Cardiac septum (tissue), 1 donor: ENCODE measurements at regions not wholly inside any gene's neighbourhood (a gene's known extent, or its start where the extent isn't known, plus 50 kb on each side); places are given as distances from the start of the nearest gene placed in this dataset.

ENCODE experiments used
- DNase-seq: peaks from one replicate; pipeline ENCODE4 v3.0.0-alpha.2; 2020; ENCODE audit warnings: low spot score
- intact Hi-C: fragments of 100-400 bp; cut with DNase I; formaldehyde crosslinking; loops from one replicate; pipeline ENCODE4 v1.14.0; 2022
- donor health status: DM: no; HTN: no; CAD: no.

DNA sequence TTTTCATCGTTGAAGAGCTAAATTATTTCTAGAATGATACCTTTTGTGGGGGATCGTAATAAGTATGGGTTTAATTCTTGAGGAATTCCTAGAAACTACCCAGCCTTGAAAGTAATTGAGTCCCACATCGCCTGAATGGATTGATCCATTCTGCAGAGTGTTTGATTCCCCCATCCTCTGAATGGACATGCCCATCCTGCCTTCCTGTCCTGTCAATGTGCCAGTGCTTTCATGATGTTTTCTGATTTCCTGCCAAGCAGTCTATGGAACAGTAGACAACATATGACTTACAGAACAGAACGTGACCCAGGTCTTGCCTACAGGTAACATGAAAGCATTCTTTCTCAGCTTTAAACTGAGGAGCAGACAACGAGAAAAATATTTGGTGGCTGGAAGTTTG, 319.2 kb downstream of the DRD1 start:
- DNase-seq, result no peak
- intact Hi-C loops, result no loop called here

DNA sequence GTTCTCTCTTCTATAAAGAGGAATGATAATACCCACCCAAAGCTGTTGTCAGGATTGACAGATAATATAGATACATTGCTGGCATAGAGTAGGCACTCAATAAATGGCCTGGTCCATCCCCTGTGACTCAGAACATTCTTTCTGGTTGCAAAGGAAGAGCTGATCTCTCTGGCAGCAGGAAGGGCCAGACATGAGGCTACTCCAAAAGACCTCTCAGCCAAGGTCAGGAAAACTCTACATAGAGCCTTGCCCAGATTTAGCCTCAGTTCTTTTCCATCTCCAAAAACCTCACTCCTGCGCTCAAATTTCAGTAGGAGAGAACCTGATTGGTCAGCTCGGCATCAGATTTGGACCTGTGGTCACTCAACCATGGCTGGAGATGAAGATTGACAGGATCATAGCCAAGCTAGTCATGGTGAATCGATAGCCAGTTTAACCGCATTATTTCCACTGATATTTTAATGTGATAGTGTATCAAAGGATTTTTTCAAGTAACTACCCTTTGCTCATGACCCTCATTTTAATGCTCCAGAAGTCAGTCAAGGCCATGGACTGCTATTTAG, 319.6 kb downstream of the DRD1 start:
- intact Hi-C loops, result no loop called here
- DNase-seq, result no peak

DNA sequence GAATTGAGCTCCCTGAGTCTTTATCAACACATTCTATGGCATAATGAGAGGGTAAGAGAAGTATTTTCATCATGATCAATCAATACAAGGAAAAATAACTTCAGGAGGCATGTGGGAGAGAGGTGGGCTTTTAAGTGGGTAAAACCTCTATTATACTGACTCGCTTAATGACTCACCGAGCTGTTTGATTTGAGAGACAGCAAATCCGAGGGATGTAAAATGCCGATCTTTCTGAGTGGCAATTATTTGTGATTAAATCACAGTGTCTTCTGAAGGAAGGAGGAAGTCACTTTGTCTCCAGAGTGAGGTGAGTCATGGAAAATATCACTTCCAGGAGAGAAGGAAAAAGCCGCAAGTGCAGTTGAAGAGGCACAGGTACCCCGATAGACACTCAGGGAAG, 320.4 kb downstream of the DRD1 start:
- no peak for DNase-seq
- intact Hi-C loops, result no loop called here

DNA sequence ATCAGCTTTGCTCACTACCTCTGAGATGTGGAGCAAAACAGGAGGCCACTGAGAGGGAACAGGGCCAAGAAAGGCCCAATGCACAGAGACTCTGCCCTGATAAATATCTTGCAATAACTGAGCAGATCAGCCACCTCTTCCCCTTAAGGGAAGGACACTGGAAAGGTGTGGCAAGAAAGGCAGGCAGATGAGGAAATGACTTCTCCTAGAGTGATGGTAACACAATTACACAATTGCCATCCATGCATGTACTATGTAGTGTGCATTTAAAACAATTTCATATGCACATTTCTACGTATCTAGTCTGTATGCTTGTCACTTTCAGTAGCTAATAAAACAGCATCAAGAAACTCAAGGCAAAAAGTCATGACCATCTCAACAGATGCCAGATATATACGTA, 322.5 kb downstream of the DRD1 start:
- no peak for DNase-seq
- intact Hi-C loops, result no loop called here

DNA sequence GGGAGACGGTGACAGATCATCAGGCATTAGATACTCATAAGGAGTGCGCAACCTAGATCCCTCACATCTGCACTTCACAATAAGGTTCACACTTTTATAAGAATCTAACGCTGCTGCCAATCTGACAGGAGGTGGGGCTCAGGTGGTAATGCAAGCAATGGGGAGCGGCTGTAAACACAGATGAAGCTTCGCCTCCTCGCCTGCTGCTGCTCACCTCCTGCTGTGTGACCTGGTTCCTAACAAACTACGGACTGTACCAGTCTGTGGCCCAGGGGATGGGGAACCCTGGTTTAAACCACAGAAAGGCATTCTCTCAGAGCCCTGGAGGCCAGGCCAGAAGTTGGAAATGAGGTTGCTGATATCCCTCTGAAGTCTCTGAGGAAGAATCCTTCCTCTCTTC, 323.6 kb downstream of the DRD1 start:
- intact Hi-C loops, result no loop called here
- DNase-seq, result no peak

DNA sequence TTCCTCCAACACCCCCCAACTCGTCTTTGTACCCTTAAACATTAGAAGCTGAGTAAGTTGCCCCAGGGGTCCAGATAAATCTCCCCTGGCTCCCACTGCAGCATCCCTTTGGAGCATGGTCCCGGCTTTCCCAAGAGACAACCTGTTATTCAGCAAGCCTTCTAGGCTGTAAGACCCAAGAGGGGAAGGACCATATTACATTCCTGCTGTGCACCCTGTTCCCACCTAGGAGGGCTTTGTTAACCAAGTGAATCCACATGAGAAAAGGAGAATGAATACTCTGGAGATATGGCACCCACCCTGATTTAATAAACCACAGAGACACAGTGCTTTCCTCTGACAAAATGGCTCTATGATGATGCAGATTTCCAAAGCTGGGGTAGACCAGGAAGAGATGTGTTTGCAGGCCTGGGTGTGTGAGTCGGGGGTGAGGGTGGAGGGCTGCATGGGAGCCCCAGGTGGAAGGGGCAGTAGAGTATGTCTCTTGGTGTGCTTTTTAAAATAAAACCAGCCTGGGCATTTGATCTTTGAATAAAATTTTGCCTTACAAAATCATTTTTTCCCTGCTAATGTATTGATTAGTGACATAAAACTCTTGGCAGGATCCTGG, 325.2 kb downstream of the DRD1 start:
- no peak for DNase-seq
- intact Hi-C loops, result no loop called here

DNA sequence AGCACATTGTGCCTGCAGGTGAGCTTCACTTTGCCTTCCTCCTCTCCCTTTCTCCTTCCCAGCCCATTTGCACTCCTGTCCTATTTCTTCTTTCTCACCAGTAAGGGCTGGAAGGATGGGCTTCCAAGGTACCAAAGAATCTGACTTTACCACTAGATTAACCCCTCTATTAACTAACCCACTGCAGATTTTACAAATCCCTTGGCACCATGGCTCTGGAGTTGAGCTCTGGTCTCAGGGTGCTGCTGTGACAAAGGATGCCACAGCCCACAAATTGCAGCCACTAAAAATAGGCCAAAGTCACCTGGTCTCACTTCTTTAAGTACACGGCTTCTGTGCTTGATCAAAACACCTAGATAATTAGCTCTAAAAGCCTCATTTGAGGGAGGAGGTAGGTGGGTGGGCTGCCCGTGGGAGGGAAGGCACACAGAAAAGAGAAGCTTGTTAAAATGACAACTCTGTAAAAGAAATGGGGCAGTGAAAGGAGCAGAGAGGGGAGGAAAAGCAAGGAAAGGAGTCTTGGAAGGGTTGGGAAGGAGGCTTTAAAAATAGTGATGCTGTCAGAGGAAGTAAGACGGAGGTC, 327.4 kb downstream of the DRD1 start:
- intact Hi-C loops, result no loop called here

DNA sequence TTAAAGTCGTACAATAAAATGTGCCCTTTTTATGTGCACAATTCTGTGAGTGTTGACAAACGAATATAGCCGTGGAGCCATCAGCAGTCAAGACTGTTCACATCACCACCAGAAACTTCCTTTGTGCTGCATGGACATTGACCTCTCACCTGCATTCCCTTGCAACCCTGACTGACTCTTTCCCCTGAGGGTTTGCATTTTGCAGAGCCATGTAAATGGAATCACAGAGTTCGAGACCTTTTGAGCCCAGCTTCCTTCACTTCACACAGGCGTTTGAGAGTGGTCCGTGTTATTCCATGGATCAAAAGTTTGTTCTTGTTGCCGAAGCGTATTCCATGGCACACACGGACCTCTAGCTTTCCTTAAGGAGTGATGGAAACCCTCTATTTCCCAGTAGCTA, 328.2 kb downstream of the DRD1 start:
- intact Hi-C loops, result no loop called here
- no peak for DNase-seq

More for the DNA sequence above, 327.4 kb downstream of the DRD1 start:
- DNase-seq, result no peak

DNA sequence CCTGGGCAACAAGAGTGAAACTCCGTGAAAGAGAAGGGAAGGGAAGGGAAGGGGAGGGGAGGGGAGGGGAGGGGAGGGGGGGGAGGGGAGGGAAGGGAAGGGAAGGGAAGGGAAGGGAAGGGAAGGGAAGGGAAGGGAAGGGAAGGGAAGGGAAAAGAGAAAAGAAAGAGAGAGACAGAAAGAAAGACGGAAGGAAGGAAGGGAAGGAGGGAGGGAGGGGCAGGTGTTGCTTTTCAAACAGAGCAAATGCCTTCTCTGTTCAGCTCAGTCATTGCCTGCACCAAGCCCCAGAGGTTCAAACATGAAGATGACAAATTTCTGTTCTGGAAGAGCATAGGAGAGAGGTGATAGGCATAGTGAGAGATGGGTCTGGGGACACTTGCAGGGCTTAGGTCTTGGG, 330.0 kb downstream of the DRD1 start:
- DNase-seq, result no peak
- intact Hi-C loops, result no loop called here

DNA sequence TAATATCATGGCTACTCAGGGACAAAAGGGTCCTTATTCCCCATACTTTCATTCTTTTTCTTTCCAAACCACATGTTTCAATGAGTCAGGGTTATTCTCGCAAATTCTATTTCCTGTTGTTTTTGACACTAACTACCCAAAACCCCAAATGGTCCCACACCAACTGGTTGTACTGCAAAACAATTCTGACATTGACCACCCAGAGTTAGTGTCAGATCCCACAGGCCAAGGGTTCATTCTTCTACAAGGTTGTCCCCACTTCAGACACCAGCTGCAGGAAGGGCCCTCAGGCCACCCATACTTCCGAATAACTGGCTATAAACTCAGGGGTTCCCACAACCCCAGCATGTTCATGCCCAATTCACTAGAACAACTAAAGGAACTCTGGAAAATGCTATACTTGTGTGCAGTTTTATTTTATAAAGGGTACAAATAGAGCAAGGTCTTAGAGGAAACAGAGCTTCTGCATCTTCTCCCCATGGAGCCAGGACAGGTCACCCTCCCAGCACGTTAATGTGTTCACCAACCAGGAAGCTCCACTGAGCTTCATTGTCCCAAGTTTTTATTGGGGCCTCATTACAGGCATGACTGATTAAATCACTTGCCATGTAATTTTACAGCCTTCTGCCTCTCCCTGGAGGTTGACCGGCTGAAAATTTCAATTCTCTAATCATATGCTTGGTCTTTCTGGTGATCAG, 334.8 kb downstream of the DRD1 start:
- intact Hi-C loops, result no loop called here
- DNase-seq, result no peak

DNA sequence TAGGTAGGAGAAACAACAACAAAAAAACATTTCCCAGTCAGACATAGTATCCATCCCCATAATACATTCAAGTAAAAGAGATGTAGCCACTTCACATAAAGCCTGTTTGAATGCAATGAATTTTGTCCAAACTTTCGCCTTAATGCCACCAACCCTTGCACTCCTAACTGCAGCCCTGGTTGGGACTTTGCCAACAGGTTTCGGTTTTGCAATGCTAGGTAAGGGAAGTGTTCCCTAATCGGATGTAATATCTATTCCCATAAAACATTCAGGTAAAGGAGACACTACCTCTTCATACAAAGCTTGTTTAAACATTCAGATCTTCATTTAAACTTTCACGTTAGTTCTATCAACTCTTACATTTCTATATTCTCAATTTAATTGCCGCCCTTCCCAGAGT, 336.1 kb downstream of the DRD1 start:
- DNase-seq, result no peak
- intact Hi-C loops, result no loop called here

DNA sequence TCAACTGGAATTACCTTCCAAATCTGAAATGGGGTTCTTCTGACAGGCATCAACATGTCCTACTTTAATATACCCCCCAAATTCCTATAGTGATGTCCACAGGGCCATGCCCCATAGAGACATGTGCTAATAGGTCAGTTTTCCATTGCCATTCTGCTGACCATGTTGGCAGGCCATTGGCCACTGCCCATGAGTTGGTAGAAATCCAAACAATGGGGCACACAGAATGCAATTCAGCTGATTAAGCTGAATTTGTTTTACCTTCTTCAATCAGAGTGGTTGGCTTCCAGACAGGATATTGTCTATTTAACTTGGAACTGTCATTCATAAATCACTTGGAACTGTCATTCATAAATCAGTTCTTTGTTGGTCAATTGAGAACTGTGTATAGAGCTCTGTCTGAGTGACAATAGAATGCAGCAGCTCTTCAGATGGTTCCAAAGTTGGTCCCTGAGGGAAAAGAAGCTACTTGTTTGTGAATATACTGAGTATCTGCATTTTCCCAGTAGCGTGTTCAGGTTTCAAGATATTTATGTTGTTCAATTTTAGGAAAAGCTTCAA, 336.9 kb downstream of the DRD1 start:
- intact Hi-C loops, result no loop called here
- DNase-seq, result no peak

DNA sequence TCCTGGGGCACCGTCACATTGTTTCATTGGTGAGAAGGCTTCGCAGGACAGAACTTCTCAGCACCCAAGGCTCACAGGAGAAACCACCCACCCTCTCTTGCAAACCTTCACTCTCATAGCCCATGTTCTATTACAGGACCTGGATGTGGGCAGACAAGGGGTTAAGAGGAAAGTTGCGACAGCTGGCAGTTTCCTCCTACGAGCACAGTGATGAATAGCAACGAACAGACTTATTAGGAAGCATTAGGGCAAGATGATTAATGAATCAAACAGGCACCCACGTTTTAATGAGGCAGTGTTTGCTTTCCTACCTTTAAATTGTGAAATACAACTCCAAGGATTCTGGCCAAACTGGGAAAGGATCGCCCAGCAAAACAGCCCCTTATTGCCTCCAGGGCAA, 339.3 kb downstream of the DRD1 start:
- intact Hi-C loops, result no loop called here

DNA sequence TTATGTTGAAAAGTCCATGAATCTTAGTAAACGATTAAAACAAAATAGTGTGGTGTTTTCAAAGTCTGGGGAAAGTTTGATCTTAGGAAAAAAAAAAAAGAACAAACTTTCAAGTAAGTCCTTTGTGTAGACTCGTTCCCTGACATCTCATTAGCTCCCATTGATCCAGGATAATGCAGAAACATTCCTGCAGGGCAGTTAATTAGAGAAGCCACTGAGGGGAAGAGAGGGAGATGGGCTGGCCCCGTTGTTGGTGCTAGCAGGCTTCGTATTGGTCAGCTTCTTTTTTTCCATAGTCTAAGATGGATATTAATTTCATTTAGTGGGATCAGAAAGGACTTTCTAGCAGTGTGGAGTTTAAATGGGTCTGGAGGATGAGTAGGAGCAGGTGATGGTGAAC, 340.2 kb downstream of the DRD1 start:
- no peak for DNase-seq
- intact Hi-C loops, result no loop called here

More for the DNA sequence above, 339.3 kb downstream of the DRD1 start:
- no peak for DNase-seq

DNA sequence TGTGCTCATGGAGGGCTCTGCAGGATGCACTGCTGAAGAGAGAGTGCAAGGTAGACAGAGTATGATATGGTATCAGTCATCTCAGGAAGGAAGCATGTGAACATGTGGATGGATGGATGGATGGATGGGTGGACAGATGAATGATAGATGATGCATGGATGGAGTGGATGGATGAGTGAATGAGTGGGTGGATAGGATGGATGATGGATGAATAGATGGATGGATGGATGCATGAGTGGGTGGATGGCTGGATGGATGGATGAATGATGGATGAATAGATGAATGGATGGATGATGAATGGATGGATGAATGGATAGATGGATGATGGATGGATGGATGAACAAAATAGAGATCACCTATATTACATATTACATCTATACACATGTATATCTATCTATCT, 341.3 kb downstream of the DRD1 start:
- no peak for DNase-seq
- intact Hi-C loops, result no loop called here

DNA sequence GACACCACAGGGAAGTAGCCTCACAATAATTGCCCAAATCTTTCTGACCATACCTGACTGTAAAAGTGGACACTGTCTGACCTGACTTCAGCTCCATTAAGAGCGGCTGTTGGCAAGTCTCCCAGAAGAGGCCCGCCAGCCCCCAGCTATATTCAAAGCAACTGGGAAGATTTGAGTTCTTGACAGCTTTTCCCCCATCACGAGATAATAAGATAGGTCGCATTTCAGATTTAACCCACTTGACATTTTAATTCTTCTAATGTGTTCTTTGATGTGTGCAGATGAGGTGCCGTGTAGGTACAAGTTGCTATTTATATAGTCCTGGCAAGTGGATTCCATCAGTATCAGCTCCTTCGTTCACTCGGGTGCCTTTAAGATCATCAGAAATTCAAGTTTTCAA, 345.7 kb downstream of the DRD1 start:
- no peak for DNase-seq
- intact Hi-C loops, result no loop called here

DNA sequence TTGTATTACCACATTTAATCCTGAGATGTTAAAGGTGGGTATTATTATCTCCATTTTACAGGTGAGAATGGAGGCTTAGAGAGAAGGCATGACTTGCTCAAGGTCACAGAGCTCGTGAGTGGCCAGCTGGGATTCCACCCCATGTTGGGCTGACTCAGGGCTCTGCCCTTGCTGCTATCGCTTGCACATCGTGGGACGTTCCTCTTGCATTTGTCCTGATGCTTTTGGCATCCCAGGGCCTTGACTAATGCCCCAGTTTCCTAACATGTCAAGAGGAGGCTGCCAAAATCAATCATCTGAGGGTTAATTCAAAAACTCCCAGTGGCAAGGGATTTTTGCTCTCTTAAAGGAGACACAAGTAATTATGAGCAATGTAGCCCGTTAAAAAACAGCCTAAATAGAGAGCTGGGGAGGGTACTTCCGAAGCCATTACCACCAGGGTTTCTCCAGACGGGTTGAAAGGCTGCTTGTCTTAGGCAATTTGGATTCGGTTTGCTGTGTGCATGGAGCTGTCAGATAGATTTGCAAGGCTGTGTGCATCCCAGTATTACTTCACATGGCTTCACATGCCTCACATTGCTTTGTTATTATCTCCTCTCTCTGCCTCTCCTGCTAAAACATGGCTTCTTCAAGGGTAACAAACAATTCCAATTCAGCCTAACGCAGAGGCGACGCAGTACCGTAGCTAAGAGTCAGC, 347.4 kb downstream of the DRD1 start:
- intact Hi-C loops, result no loop called here
- DNase-seq, result no peak

DNA sequence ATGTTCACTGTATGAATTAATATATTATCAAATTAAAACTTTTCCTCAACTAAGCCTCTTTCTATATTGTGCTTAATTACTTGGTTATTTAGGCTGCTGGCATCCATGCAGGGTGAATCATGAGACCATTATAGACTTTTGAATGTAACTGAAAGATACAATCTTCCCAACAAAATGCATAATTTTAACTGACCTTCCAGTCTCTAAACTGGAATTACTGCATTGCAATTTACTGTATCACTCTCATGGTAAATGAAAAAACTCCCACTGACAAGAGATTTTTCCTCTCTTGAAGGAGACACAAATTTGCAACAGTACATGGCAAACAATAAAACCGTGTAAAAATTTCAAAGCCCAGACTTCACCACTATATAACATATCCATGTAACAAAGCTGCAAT, 349.5 kb downstream of the DRD1 start:
- no peak for DNase-seq
- intact Hi-C loops, result no loop called here

DNA sequence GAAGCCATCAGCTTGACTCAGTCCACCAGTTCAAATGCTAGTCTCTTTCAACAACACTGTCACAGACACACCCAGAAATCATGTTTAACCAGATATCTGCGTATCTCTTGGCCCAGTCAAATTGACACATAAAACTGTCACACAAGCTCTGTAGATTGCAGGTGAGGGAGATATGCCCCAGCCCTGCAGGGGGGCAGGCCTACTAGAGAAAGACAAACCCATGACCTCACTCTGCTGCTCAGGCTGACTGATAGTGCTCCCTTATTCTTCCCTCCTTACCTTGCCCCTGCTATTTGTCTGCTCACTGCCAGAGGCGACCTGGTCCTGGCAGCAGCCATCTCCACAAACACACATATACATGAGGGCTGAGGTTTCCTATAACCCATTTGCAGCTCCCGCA, 351.3 kb downstream of the DRD1 start:
- no peak for DNase-seq
- intact Hi-C loops, result no loop called here

DNA sequence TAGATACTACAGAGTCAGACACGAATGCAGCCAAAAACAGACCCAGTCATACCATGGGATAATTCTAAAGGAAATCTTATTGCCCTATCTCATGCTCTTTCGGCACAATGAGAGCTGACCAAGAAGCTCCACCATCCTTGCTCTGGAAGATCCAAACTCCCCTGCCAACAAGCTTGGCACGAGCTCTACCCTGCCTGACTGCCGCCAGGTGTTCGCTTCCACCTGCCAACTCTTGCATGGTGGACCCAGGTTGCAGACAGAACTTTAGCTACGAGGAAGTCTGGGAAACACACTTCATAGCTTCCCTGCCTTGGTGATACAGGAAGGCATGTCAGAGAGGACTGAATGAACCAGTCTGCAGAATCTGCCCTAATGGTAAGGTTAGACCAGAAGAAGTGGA, 355.0 kb downstream of the DRD1 start:
- intact Hi-C loops, result no loop called here
- DNase-seq, result no peak
